Stomach (tissue), 4 donors: ENCODE measurements at regions not wholly inside any gene's neighbourhood (a gene's known extent, or its start where the extent isn't known, plus 50 kb on each side); places are given as distances from the start of the nearest gene placed in this dataset.
"Not testable (repeated sequence)": the region's sequence is repeated elsewhere in the genome, so short reads cannot be mapped to it uniquely, and the experiment has no call there.

Source experiments
- CTCF ChIP-seq, 7 experiments: fragments of 450-650 bp in 4 of 7; fragments of 200-600 bp in 3 of 7; sonication (generic) in 3 of 7; IDR thresholded peaks; one replicate each; pipeline ENCODE4 v1.5.1; 2016 to 2019; ENCODE audit warnings: antibody characterized with exemption in 7 of 7, control low read depth in 2 of 7, mild to moderate bottlenecking in 1 of 7
- EP300 ChIP-seq: sonication (generic); formaldehyde crosslinking; IDR thresholded peaks from one replicate; pipeline ENCODE4 v1.6.1; 2017; ENCODE audit warnings: antibody characterized with exemption
- POLR2A ChIP-seq, 4 donors: fragments of 450-650 bp; IDR thresholded peaks; one replicate each; pipeline ENCODE4 v1.6.1; 2016; ENCODE audit warnings: antibody characterized with exemption in 4 of 4, control low read depth in 2 of 4, mild to moderate bottlenecking in 1 of 4, moderate library complexity in 1 of 4

DNA sequence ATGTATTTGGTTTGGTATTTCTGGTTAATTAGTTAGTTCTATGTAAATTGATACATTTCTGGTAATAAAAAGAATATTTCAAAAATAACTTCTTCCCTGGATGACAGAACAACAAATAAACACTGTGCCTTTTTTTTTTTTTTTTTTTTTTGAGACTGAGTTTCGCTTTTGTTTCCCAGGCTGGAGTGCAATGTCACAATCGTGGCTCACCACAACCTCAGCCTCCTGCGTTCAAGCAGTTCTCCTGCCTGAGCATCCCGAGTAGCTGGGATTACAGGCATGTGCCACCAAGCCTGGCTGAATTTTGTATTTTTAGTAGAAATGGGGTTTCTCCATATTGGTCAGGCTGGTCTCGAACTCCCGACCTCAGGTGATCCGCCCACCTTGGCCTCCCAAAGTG is 64.3 kb upstream of the NFIA start:
- TF ChIP-seq POLR2A (IDR thresholded peaks at IDR 0.05); CTCF (IDR thresholded peaks at IDR 0.05); EP300: not testable (repeated sequence)
